Panc1 (cell line): ENCODE measurements at regions not wholly inside any gene's neighbourhood (a gene's known extent, or its start where the extent isn't known, plus 50 kb on each side); places are given as distances from the start of the nearest gene placed in this dataset.
"Not testable (repeated sequence)": the region's sequence is repeated elsewhere in the genome, so short reads cannot be mapped to it uniquely, and the experiment has no call there.

ENCODE experiments used
- ATAC-seq: fragments of 200-7000 bp; cut with Tn5 transposase; 2 replicates; pipeline ENCODE4 v1.9.1; 2020; ENCODE audit warnings: mild to moderate bottlenecking, moderate library complexity
- BruUV-seq: library from RNA; stranded (reverse); fragments of 400-500 nt; replicated peaks from 2 replicates; lab custom pipeline; 2021; lab: Mats Ljungman, UMichigan
- CTCF ChIA-PET: fragments of 300-600 bp; sonication (Branson Sonifier 250); formaldehyde crosslinking; loops from one replicate; lab custom pipeline; 2022; ENCODE audit warnings: antibody characterized with exemption; lab: Charles Lee
- POLR2A ChIA-PET: fragments of 300-600 bp; sonication (Branson Sonifier 250); formaldehyde crosslinking; loops from one replicate; lab custom pipeline; 2022; ENCODE audit warnings: antibody characterized with exemption; lab: Charles Lee
- DNase-seq: peaks from one replicate; pipeline ENCODE4 v3.0.0-alpha.2; 2010; ENCODE audit warnings: low read depth, low spot score
- H3K27ac ChIP-seq: 2 replicates; pipeline ENCODE4 v1.5.1; 2011; ENCODE audit warnings: mild to moderate bottlenecking, low read length, inconsistent platforms
- H3K27me3 ChIP-seq: fragments of 200-500 bp; sonication (Bioruptor generic); 2 replicates; pipeline ENCODE4 v1.6.0; 2014; ENCODE audit warnings: low read length, inconsistent platforms; ENCODE audit not compliant: control insufficient read depth, insufficient read depth
- H3K36me3 ChIP-seq: fragments of 200-500 bp; sonication (Bioruptor generic); 2 replicates; pipeline ENCODE4 v1.5.1; 2014; ENCODE audit warnings: inconsistent platforms, mild to moderate bottlenecking, low read length, moderate library complexity; ENCODE audit not compliant: control insufficient read depth, insufficient read depth
- H3K4me1 ChIP-seq: 2 replicates; pipeline ENCODE4 v1.5.1; 2011; ENCODE audit warnings: inconsistent platforms, mild to moderate bottlenecking, low read length, moderate library complexity; ENCODE audit not compliant: control insufficient read depth, insufficient read depth
- H3K4me3 ChIP-seq, 2 experiments: 2 replicates each; pipeline ENCODE4 v1.5.1; 2011 to 2012; ENCODE audit warnings: low read depth in 2 of 2, low read length in 2 of 2, mild to moderate bottlenecking in 2 of 2, inconsistent platforms in 1 of 2, moderate library complexity in 1 of 2
- H3K9me3 ChIP-seq: fragments of 200-500 bp; sonication (Bioruptor generic); 2 replicates; pipeline ENCODE4 v1.5.1; 2014; ENCODE audit warnings: low read depth, mild to moderate bottlenecking, inconsistent platforms, low read length, moderate library complexity; ENCODE audit not compliant: control insufficient read depth, insufficient read depth
- POLR2AphosphoS5 ChIP-seq: IDR thresholded peaks from 2 replicates; pipeline ENCODE4 v1.6.1; 2012; ENCODE audit warnings: mild to moderate bottlenecking, low read depth, low read length, moderate library complexity
- SIN3A ChIP-seq: IDR thresholded peaks from 2 replicates; pipeline ENCODE4 v1.6.1; 2012; ENCODE audit warnings: low read depth, mild to moderate bottlenecking, low read length, moderate library complexity, borderline replicate concordance; ENCODE audit not compliant: insufficient read depth
- TCF7L2 ChIP-seq: IDR thresholded peaks from 2 replicates; pipeline ENCODE4 v1.6.1; 2011; ENCODE audit warnings: mild to moderate bottlenecking, low read depth, low read length, inconsistent platforms
- in situ Hi-C: cut with HindIII; loops from 2 replicates; pipeline ENCODE4 v1.10.0; 2016; ENCODE audit warnings: low sequenced_read_pairs, low pct_unique_long_range_greater_than_20kb
- intact Hi-C: fragments of 100-400 bp; cut with micrococcal nuclease; formaldehyde crosslinking; loops from one replicate; pipeline ENCODE4 v1.10.0; 2022; ENCODE audit not compliant: unreplicated experiment
- TF ChIP-seq, protein P1 (sequence below), 2 experiments: IDR thresholded peaks; 2 replicates each; pipeline ENCODE4 v1.6.1; 2011 to 2012; ENCODE audit warnings: low read depth in 2 of 2, control low read depth in 1 of 2, low read length in 1 of 2, mild to moderate bottlenecking in 1 of 2, moderate library complexity in 1 of 2; ENCODE audit not compliant: insufficient read depth in 1 of 2
- TF ChIP-seq, protein P2 (sequence below): fragments of 450-650 bp; IDR thresholded peaks from 2 replicates; pipeline ENCODE4 v1.5.1; 2017; ENCODE audit warnings: mild to moderate bottlenecking

DNA sequence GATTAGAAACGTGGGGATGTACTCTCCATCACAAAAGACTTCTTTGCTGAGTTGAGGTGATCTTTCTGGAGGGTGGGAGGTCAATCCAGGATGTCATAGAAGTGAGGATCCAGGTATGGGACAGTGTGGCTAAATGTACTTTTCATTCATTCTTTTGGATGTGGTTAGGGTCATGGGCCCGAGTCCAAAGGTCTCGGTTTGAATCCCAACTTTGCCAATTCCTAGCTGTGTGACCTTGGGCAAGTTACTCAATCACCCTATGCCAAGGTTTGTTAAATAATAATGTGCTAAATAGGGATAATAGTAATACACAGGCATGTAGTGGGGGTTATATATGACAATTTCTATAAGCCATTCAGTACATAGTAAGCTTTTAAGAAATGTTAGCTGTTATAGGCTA is 91.4 kb downstream of the SAMD9 start:
- ATAC-seq (no peak), DNase-seq (no peak)
- no TSS peak for BruUV-seq
- H3K36me3 ChIP-seq, result no peaks in the 10 kb centered on the region
- TF ChIP-seq POLR2AphosphoS5 (no peak), SIN3A (no peak), TCF7L2 (no peak)
- TF ChIP-seq, protein P1, sequence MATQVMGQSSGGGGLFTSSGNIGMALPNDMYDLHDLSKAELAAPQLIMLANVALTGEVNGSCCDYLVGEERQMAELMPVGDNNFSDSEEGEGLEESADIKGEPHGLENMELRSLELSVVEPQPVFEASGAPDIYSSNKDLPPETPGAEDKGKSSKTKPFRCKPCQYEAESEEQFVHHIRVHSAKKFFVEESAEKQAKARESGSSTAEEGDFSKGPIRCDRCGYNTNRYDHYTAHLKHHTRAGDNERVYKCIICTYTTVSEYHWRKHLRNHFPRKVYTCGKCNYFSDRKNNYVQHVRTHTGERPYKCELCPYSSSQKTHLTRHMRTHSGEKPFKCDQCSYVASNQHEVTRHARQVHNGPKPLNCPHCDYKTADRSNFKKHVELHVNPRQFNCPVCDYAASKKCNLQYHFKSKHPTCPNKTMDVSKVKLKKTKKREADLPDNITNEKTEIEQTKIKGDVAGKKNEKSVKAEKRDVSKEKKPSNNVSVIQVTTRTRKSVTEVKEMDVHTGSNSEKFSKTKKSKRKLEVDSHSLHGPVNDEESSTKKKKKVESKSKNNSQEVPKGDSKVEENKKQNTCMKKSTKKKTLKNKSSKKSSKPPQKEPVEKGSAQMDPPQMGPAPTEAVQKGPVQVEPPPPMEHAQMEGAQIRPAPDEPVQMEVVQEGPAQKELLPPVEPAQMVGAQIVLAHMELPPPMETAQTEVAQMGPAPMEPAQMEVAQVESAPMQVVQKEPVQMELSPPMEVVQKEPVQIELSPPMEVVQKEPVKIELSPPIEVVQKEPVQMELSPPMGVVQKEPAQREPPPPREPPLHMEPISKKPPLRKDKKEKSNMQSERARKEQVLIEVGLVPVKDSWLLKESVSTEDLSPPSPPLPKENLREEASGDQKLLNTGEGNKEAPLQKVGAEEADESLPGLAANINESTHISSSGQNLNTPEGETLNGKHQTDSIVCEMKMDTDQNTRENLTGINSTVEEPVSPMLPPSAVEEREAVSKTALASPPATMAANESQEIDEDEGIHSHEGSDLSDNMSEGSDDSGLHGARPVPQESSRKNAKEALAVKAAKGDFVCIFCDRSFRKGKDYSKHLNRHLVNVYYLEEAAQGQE (IDR thresholded peaks at IDR 0.05; ENCODE audit: insufficient read depth in 1 of 2, low read depth in 2 of 2, low read length in 1 of 2), result no peak
- TF ChIP-seq, protein P2, sequence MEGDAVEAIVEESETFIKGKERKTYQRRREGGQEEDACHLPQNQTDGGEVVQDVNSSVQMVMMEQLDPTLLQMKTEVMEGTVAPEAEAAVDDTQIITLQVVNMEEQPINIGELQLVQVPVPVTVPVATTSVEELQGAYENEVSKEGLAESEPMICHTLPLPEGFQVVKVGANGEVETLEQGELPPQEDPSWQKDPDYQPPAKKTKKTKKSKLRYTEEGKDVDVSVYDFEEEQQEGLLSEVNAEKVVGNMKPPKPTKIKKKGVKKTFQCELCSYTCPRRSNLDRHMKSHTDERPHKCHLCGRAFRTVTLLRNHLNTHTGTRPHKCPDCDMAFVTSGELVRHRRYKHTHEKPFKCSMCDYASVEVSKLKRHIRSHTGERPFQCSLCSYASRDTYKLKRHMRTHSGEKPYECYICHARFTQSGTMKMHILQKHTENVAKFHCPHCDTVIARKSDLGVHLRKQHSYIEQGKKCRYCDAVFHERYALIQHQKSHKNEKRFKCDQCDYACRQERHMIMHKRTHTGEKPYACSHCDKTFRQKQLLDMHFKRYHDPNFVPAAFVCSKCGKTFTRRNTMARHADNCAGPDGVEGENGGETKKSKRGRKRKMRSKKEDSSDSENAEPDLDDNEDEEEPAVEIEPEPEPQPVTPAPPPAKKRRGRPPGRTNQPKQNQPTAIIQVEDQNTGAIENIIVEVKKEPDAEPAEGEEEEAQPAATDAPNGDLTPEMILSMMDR, result no peak
- H3K4me1 ChIP-seq, result no peaks in the 10 kb centered on the region
- in situ Hi-C loops, result no loop called here
- H3K27ac ChIP-seq, result no peak overlapping the region; the same call in 1 of the 2 replicates
- ChIA-PET POLR2A (no interaction called here), CTCF (no interaction called here)
- intact Hi-C loops, result no loop called here
- H3K4me3 ChIP-seq, result no peak overlapping the region
- no peaks in the 10 kb centered on the region for H3K27me3 ChIP-seq
- H3K9me3 ChIP-seq, result no peaks in the 10 kb centered on the region

DNA sequence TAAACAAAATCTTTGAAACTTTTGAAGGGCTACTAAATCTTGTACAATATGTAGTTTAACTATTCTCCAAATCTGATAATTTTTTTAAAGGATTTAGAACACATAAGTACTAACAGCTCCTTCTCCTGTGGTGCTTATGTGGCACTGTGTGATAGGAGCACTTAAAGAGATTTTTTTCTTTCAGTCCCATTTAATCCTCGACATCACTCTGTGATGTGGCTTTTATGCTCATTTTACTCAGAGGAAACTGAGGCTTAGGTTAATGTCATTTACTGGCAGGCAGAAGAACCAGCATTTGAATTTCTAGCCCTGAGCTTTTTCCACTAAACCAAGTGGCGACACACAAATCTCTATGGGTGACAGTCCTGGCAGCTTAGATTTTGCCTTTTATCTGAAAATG is 92.4 kb downstream of the SAMD9 start:
- Histone ChIP-seq H3K27ac (no peak overlapping the region), H3K27me3 (no peaks in the 10 kb centered on the region), H3K9me3 (no peaks in the 10 kb centered on the region), H3K36me3 (no peaks in the 10 kb centered on the region), H3K4me1 (no peaks in the 10 kb centered on the region), H3K4me3 (no peak overlapping the region)
- DNase-seq (no peak), ATAC-seq (no peak)
- intact Hi-C loops (no loop called here), in situ Hi-C loops (no loop called here)
- ChIA-PET POLR2A (no interaction called here), CTCF (interaction anchor here (0.6 kb wide), 1 partner anchor 497 kb away, joined by 8 read pairs; the partner anchor contains the start of gene RBM48)
- no TSS peak for BruUV-seq
- TF ChIP-seq, protein P1 (IDR thresholded peaks at IDR 0.05; ENCODE audit: insufficient read depth in 1 of 2, low read depth in 2 of 2, low read length in 1 of 2), result no peak
- no peak for TF ChIP-seq TCF7L2
- TF ChIP-seq, protein P2, result no peak
- TF ChIP-seq SIN3A, result no peak
- no peak for TF ChIP-seq POLR2AphosphoS5

DNA sequence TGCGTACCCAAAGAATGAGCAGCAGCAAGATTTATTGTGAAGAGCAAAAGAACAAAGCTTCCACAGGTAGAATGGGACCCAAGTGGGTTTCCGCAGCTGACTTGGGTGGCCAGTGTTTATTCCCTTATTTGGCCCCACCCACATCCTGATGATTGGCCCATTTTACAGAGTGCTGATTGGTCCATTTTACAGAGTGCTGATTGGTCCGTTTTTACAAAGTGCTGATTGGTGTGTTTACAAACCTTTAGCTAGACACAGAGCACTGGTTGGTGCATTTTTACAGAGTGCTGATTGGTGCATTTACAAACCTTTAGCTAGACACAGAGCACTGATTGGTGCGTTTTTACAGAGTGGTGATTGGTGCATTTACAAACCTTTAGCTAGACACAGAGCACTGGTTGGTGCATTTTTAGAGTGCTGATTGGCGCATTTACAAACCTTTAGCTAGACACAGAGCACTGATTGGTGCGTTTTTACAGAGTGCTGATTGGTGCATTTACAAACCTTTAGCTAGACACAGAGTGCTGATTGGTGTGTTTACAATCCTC is 94.8 kb downstream of the SAMD9 start:
- H3K4me1 ChIP-seq, intact Hi-C loops, H3K4me3 ChIP-seq, H3K27ac ChIP-seq, H3K36me3 ChIP-seq, H3K9me3 ChIP-seq, POLR2A ChIA-PET, H3K27me3 ChIP-seq, BruUV-seq, DNase-seq, in situ Hi-C loops, ATAC-seq: not testable (repeated sequence)
- CTCF ChIA-PET, result interaction anchor here (0.6 kb wide), 1 partner anchor 337 kb away, joined by 3 read pairs; no protein-coding TSS in a partner anchor
